Adrenal gland (tissue), 9 donors: ENCODE measurements at regions not wholly inside any gene's neighbourhood (a gene's known extent, or its start where the extent isn't known, plus 50 kb on each side); places are given as distances from the start of the nearest gene placed in this dataset.
A peak's percentile ranks its signal among the peaks of the same experiment; 100 is the strongest.

Experiments
- DNase-seq, 7 donors: peaks; one replicate each; pipeline ENCODE4 v3.0.0-alpha.2; 2019 to 2020
- H3K27ac ChIP-seq, 5 donors: fragments of 200-600 bp; sonication (generic) in 4 of 5; 1 replicate in 3 of 5; 2 replicates in 2 of 5; pipeline versions ENCODE4 v1.5.1 to v1.8.0; 2016 to 2020; ENCODE audit warnings: mild to moderate bottlenecking in 1 of 5
- H3K27me3 ChIP-seq: fragments of 200-600 bp; 2 replicates; pipeline ENCODE4 v1.8.0; 2021
- H3K36me3 ChIP-seq, 2 donors: fragments of 200-600 bp; replicated peaks in 1 of 2; 1 replicate in 1 of 2; 2 replicates in 1 of 2; pipeline versions ENCODE4 v1.5.1 to v1.8.0; 2018 to 2022
- H3K4me1 ChIP-seq, 2 donors: fragments of 200-600 bp; replicated peaks in 1 of 2; 1 replicate in 1 of 2; 2 replicates in 1 of 2; pipeline versions ENCODE4 v1.5.1 to v1.8.0; 2018 to 2021
- H3K4me3 ChIP-seq, 4 donors: fragments of 200-600 bp; sonication (generic) in 3 of 4; one replicate each; pipeline ENCODE4 v1.5.1; 2016 to 2018
- H3K9me3 ChIP-seq, 3 donors: fragments of 200-600 bp; sonication (generic) in 1 of 3; replicated peaks in 1 of 3; 1 replicate in 2 of 3; 2 replicates in 1 of 3; pipeline versions ENCODE4 v1.5.1 to v1.8.0; 2016 to 2021
- POLR2A ChIP-seq, 2 donors: fragments of 450-650 bp; IDR thresholded peaks; one replicate each; pipeline ENCODE4 v1.6.1; 2017; ENCODE audit warnings: antibody characterized with exemption in 2 of 2, mild to moderate bottlenecking in 2 of 2, moderate library complexity in 1 of 2
- WGBS, 4 donors: extraction: QIAGEN DNeasy Blood & Tissue Kit in 2 of 4; methylation state at CpG; one replicate each; pipeline versions ENCODE4 v1.1.5 to v1.1.7; 2013 to 2017; 5-methylcytosine and 5-hydroxymethylcytosine counted together
- intact Hi-C, 2 donors: fragments of 100-400 bp; cut with DNase I; formaldehyde crosslinking; loops; one replicate each; pipeline versions ENCODE4 v1.14.1 to v1.15.0; 2022 to 2023
- TF ChIP-seq, protein P1 (sequence below), 6 experiments: fragments of 450-650 bp in 4 of 6; fragments of 200-600 bp in 2 of 6; sonication (generic) in 1 of 6; IDR thresholded peaks; 1 replicate in 5 of 6; 2 replicates in 1 of 6; pipeline versions ENCODE4 v1.5.1 to v1.8.0; 2016 to 2021; ENCODE audit warnings: antibody characterized with exemption in 6 of 6, mild to moderate bottlenecking in 2 of 6, moderate library complexity in 1 of 6
- donor health status: healthy with polysubstance abuse.
- donor health status: Bipolar disorder and iron deficiency.
- donor health status: DM: yes; HTN: yes; CAD: no.
- donor health status: DM: no; HTN: no; CAD: no.
- donor health status: DM: no; HTN: no; CAD: no.

DNA sequence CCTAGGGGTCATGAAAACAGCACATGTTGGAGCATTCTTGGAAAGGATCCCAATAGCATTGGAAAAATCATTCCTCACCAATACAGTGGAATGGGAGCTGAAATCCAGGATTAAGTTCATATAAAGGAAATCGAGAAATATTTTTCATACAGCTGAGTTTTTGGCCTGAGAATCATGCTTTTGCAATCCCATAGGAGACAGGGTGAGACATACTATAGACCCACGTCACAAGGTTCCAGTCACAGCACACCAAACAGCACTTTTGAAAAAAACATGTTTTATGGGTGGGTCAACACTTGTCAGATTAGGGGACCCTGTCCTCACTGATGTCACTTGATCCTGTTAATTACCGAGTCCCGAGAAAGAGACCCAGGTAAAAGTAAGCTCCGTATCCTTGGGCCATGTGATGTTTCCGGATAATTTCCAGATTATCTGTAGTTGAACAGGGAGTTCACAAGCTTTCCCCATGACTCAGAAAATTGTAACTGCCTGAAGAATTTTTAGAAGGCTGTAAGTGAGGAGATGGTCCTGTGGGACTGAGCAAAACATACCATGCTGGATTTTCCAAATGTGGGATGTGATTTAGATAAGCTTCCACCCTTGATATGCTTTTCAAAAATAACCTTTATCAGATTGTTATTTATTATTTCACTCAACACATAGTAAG is 80.9 kb upstream of the TLR3 start:
- intact Hi-C loops, result no loop called here
- H3K4me1 ChIP-seq, result peaks cover 0 to 11% of the 10 kb centered on the region in 2 donors
- no peaks in the 10 kb centered on the region for H3K36me3 ChIP-seq
- DNase-seq, result no peak
- no peaks in the 10 kb centered on the region for H3K9me3 ChIP-seq
- WGBS, 4 donors, result 73 to 86% (median 79%) methylated on average over 6 of the region's 6 CpGs
- no peak overlapping the region for H3K4me3 ChIP-seq
- TF ChIP-seq, protein P1, sequence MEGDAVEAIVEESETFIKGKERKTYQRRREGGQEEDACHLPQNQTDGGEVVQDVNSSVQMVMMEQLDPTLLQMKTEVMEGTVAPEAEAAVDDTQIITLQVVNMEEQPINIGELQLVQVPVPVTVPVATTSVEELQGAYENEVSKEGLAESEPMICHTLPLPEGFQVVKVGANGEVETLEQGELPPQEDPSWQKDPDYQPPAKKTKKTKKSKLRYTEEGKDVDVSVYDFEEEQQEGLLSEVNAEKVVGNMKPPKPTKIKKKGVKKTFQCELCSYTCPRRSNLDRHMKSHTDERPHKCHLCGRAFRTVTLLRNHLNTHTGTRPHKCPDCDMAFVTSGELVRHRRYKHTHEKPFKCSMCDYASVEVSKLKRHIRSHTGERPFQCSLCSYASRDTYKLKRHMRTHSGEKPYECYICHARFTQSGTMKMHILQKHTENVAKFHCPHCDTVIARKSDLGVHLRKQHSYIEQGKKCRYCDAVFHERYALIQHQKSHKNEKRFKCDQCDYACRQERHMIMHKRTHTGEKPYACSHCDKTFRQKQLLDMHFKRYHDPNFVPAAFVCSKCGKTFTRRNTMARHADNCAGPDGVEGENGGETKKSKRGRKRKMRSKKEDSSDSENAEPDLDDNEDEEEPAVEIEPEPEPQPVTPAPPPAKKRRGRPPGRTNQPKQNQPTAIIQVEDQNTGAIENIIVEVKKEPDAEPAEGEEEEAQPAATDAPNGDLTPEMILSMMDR (IDR thresholded peaks at IDR 0.05), result no peak
- TF ChIP-seq POLR2A (IDR thresholded peaks at IDR 0.05), result no peak
- H3K27ac ChIP-seq, result no peak overlapping the region
- no peaks in the 10 kb centered on the region for H3K27me3 ChIP-seq

- peaks cover 0 to 15% of the 10 kb centered on the region in 2 donors for H3K4me1 ChIP-seq
- H3K27ac ChIP-seq, result peak overlapping the region in 1 of 5 donors; percentile 45
- H3K27me3 ChIP-seq, result no peaks in the 10 kb centered on the region
- intact Hi-C loops, result no loop called here
- DNase-seq, result no peak
- H3K36me3 ChIP-seq, result no peaks in the 10 kb centered on the region
- no peak overlapping the region for H3K4me3 ChIP-seq
- 34 to 48% (median 44%) methylated on average over 3 of the region's 3 CpGs for WGBS, 4 donors
- H3K9me3 ChIP-seq, result no peaks in the 10 kb centered on the region
- TF ChIP-seq, protein P1 (IDR thresholded peaks at IDR 0.05), result no peak
- TF ChIP-seq POLR2A (IDR thresholded peaks at IDR 0.05), result no peak
These were observed 77.2 kb upstream of the TLR3 start for GRCh38 chr4:185991770-185992169.

DNA sequence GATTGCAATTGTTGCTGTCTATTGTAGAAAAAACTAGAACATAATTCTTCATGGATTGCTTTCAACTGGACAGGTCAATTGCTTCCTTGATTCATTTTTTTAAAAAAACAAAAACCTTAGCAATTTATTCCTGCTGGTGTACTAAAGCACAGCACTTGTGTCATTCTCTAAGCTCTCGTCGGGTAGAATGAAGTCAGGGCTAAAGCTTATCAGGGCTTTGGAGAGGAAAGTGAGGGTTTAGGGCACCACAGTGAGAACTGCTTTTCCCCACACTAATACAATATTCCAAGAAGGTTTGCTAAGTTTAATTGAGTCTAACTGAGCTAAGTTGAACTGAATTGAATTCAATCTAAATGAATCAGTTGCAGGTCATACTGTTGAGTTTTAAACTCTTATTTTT is 76.4 kb upstream of the TLR3 start:
- intact Hi-C loops, result no loop called here
- Histone ChIP-seq H3K9me3 (no peaks in the 10 kb centered on the region), H3K36me3 (no peaks in the 10 kb centered on the region), H3K27ac (peak overlapping the region in 2 of 5 donors; percentile 45 to 53), H3K27me3 (no peaks in the 10 kb centered on the region), H3K4me3 (no peak overlapping the region), H3K4me1 (peaks cover 0 to 15% of the 10 kb centered on the region in 2 donors)
- WGBS, 4 donors, result 28 to 39% (median 32%) methylated on average over 2 of the region's 2 CpGs
- no peak for DNase-seq
- TF ChIP-seq POLR2A (IDR thresholded peaks at IDR 0.05), result no peak
- TF ChIP-seq, protein P1 (IDR thresholded peaks at IDR 0.05), result peak in 1 of 6 experiments; percentile 11

DNA sequence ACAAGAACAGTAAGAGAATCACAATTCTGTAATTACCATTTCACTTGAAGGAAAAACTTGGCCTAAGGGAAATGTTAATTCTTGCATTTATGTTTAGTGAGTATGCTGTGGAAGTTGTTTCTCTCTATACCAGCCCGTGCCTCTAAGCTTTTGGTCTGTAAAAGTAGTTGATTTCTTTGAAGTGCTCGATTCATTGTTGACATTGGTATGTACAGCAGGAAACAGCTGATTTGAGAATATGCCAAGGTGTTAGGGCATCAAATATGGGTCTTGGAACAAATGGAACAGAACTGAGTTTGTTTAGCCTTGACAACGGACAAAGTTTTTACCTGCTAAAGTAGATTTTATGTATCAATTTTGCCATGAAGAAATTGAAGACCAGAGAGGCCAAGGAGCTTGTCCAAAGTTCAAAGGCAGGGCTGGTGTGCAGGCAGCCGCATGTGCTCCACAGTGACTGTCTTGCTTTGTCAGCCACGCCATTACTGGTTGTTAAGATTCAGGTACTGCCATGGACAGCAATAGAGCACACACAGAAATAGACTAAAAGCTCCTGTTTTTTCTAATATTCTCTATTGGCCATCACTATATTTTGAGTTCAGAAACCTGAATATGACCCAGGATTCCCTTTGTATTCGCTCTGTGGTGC is 75.5 kb upstream of the TLR3 start:
- WGBS, 4 donors, result 71 to 81% (median 81%) methylated on average over 6 of the region's 6 CpGs
- intact Hi-C loops, result no loop called here
- Histone ChIP-seq H3K36me3 (no peaks in the 10 kb centered on the region), H3K4me3 (no peak overlapping the region), H3K9me3 (no peaks in the 10 kb centered on the region), H3K4me1 (peaks cover 0 to 15% of the 10 kb centered on the region in 2 donors), H3K27me3 (no peaks in the 10 kb centered on the region), H3K27ac (no peak overlapping the region)
- TF ChIP-seq, protein P1 (IDR thresholded peaks at IDR 0.05), result no peak
- TF ChIP-seq POLR2A (IDR thresholded peaks at IDR 0.05), result no peak
- no peak for DNase-seq
